Muscle layer of duodenum (tissue), 2 donors: ENCODE measurements at regions not wholly inside any gene's neighbourhood (a gene's known extent, or its start where the extent isn't known, plus 50 kb on each side); places are given as distances from the start of the nearest gene placed in this dataset.

Experiments used
- H3K27ac ChIP-seq: one replicate; pipeline ENCODE4 v1.7.0; 2013; ENCODE audit warnings: mild to moderate bottlenecking, low read length
- H3K27me3 ChIP-seq: one replicate; pipeline ENCODE4 v1.7.0; 2013; ENCODE audit warnings: low read depth, mild to moderate bottlenecking, control low read depth, low read length
- H3K36me3 ChIP-seq, 2 donors: one replicate each; pipeline ENCODE4 v1.7.0; 2013; ENCODE audit warnings: low read length in 2 of 2, control low read depth in 1 of 2, mild to moderate bottlenecking in 1 of 2; ENCODE audit not compliant: insufficient read depth in 2 of 2, control insufficient read depth in 1 of 2
- H3K4me1 ChIP-seq, 2 donors: one replicate each; pipeline ENCODE4 v1.7.0; 2013; ENCODE audit warnings: low read length in 2 of 2, mild to moderate bottlenecking in 2 of 2, control low read depth in 1 of 2, moderate library complexity in 1 of 2; ENCODE audit not compliant: insufficient read depth in 2 of 2, control insufficient read depth in 1 of 2
- H3K4me3 ChIP-seq, 2 donors: one replicate each; pipeline ENCODE4 v1.7.0; 2013; ENCODE audit warnings: low read length in 2 of 2, low read depth in 1 of 2, mild to moderate bottlenecking in 1 of 2
- H3K9me3 ChIP-seq, 2 donors: one replicate each; pipeline ENCODE4 v1.7.0; 2013; ENCODE audit warnings: low read length in 2 of 2, control low read depth in 1 of 2, mild to moderate bottlenecking in 1 of 2; ENCODE audit not compliant: control insufficient read depth in 1 of 2
- donor health status: healthy.

- Histone ChIP-seq H3K27me3 (no peaks in the 10 kb centered on the region), H3K4me1 (no peaks in the 10 kb centered on the region), H3K9me3 (no peaks in the 10 kb centered on the region), H3K4me3 (no peak overlapping the region), H3K27ac (no peak overlapping the region), H3K36me3 (no peaks in the 10 kb centered on the region)
Observed at GRCh38 chr11:121938076-121938475, 177.9 kb downstream of the BLID start.

- H3K4me1 ChIP-seq, result no peaks in the 10 kb centered on the region
- H3K27ac ChIP-seq, result no peak overlapping the region
- no peak overlapping the region for H3K4me3 ChIP-seq
Observed at GRCh38 chr11:121936781-121937447, 179.1 kb downstream of the BLID start.

GRCh38 chr11:121936370-121936769, 179.6 kb downstream of the BLID start:
- Histone ChIP-seq H3K4me3 (no peak overlapping the region), H3K27ac (no peak overlapping the region), H3K4me1 (no peaks in the 10 kb centered on the region)

More at GRCh38 chr11:121936781-121937447, 179.1 kb downstream of the BLID start:
- Histone ChIP-seq H3K36me3 (no peaks in the 10 kb centered on the region), H3K27me3 (no peaks in the 10 kb centered on the region), H3K9me3 (no peaks in the 10 kb centered on the region)

GRCh38 chr11:121933694-121934093, 182.3 kb downstream of the BLID start:
- H3K9me3 ChIP-seq, result no peaks in the 10 kb centered on the region
- H3K27me3 ChIP-seq, result no peaks in the 10 kb centered on the region
- no peak overlapping the region for H3K27ac ChIP-seq

More at GRCh38 chr11:121936370-121936769, 179.6 kb downstream of the BLID start:
- Histone ChIP-seq H3K9me3 (no peaks in the 10 kb centered on the region), H3K36me3 (no peaks in the 10 kb centered on the region), H3K27me3 (no peaks in the 10 kb centered on the region)

GRCh38 chr11:121933294-121933693, 182.7 kb downstream of the BLID start:
- no peaks in the 10 kb centered on the region for H3K9me3 ChIP-seq
- H3K4me3 ChIP-seq, result no peak overlapping the region
- no peaks in the 10 kb centered on the region for H3K27me3 ChIP-seq
- no peaks in the 10 kb centered on the region for H3K36me3 ChIP-seq
- H3K4me1 ChIP-seq, result peaks cover 0 to 14% of the 10 kb centered on the region in 2 donors
- no peak overlapping the region for H3K27ac ChIP-seq

More at GRCh38 chr11:121933694-121934093, 182.3 kb downstream of the BLID start:
- Histone ChIP-seq H3K4me3 (no peak overlapping the region), H3K36me3 (no peaks in the 10 kb centered on the region), H3K4me1 (peaks cover 0 to 12% of the 10 kb centered on the region in 2 donors)

GRCh38 chr11:121932646-121933185, 183.3 kb downstream of the BLID start:
- Histone ChIP-seq H3K4me3 (no peak overlapping the region), H3K27me3 (no peaks in the 10 kb centered on the region), H3K27ac (no peak overlapping the region), H3K9me3 (no peaks in the 10 kb centered on the region), H3K36me3 (no peaks in the 10 kb centered on the region), H3K4me1 (peaks cover 0 to 14% of the 10 kb centered on the region in 2 donors)

DNA sequence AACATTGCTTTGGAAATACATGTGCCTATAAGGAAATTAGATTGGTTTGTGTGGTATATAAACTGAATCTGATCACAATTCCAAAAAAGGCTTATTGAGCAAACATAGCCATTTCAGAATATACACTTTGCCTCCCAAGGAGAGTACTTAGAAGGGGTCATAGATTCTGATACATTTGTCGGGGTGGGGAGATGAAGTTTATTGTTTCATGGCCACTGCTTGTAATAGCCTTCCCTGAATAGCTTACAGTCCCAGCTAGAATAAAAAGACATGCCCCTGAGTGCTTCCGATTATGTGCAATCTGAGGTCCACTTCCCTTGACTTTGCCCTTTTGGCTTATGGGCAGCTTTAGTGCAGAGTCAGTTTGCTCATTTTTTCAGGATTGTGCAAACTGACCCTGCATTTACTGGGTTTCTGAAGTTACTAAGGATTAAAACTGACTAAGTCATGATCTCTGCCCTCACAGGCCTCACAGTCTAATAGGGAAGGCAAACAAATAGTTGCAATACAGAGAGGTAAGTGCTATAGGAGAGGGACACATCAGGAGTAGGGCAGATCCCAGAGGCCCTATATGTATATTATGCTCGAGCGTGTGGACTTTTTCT, 184.2 kb downstream of the BLID start:
- Histone ChIP-seq H3K36me3 (no peaks in the 10 kb centered on the region), H3K4me3 (no peak overlapping the region), H3K27ac (no peak overlapping the region), H3K9me3 (no peaks in the 10 kb centered on the region), H3K4me1 (peaks cover 0 to 14% of the 10 kb centered on the region in 2 donors), H3K27me3 (no peaks in the 10 kb centered on the region)

- no peaks in the 10 kb centered on the region for H3K36me3 ChIP-seq
- H3K27ac ChIP-seq, result no peak overlapping the region
- H3K27me3 ChIP-seq, result no peaks in the 10 kb centered on the region
- H3K4me1 ChIP-seq, result peaks cover 0 to 14% of the 10 kb centered on the region in 2 donors
- H3K9me3 ChIP-seq, result no peaks in the 10 kb centered on the region
- no peak overlapping the region for H3K4me3 ChIP-seq
Observed at GRCh38 chr11:121931121-121931520, 184.9 kb downstream of the BLID start.

GRCh38 chr11:121930004-121930965, 185.7 kb downstream of the BLID start:
- no peaks in the 10 kb centered on the region for H3K9me3 ChIP-seq
- no peaks in the 10 kb centered on the region for H3K36me3 ChIP-seq
- no peaks in the 10 kb centered on the region for H3K27me3 ChIP-seq
- no peak overlapping the region for H3K27ac ChIP-seq
- H3K4me3 ChIP-seq, result peak overlapping the region; percentile 43 to 65
- peaks cover 0 to 14% of the 10 kb centered on the region in 2 donors for H3K4me1 ChIP-seq

- H3K4me1 ChIP-seq, result peaks cover 0 to 14% of the 10 kb centered on the region in 2 donors
- no peak overlapping the region for H3K27ac ChIP-seq
- H3K9me3 ChIP-seq, result no peaks in the 10 kb centered on the region
- H3K27me3 ChIP-seq, result no peaks in the 10 kb centered on the region
- peak overlapping the region; percentile 44 to 65 for H3K4me3 ChIP-seq
- H3K36me3 ChIP-seq, result no peaks in the 10 kb centered on the region
Observed at GRCh38 chr11:121929581-121929980, 186.4 kb downstream of the BLID start.
